ENCODE measurements at regions not wholly inside any gene's neighbourhood (a gene's known extent, or its start where the extent isn't known, plus 50 kb on each side); places are given as distances from the start of the nearest gene placed in this dataset.

GRCh38 chr2:67689186-67689585, 292.1 kb downstream of the ETAA1 start:
- WGBS, 10 experiments, result 20 to 100% (median 71%) methylated on average over 1 to 3 of the region's 3 CpGs; no CpG with 5 or more reads in 4 of the 10 experiments
- in situ Hi-C loops (cut with MboI; ENCODE audit: low pct_unique_long_range_greater_than_20kb in 2 of 9, low sequenced_read_pairs in 9 of 9, unreplicated experiment in 9 of 9), result no loop called here
- no peak for ATAC-seq (replicated peaks in 6 of 8)

GRCh38 chr2:67689651-67690050, 292.5 kb downstream of the ETAA1 start:
- Histone ChIP-seq H3K4me3 (no peak overlapping the region), H3K4me1 (replicated peaks in 1 of 2) (peaks cover 2 to 19% of the 10 kb centered on the region in 2 donors), H3K27ac (no peak overlapping the region)
- ATAC-seq (replicated peaks in 6 of 8), result no peak
- WGBS, 10 experiments, result 0 to 86% (median 50%) methylated on average over 1 of the region's 1 CpG; no CpG with 5 or more reads in 6 of the 10 experiments
- in situ Hi-C loops (cut with MboI; ENCODE audit: low pct_unique_long_range_greater_than_20kb in 2 of 9, low sequenced_read_pairs in 9 of 9, unreplicated experiment in 9 of 9), result no loop called here

More at GRCh38 chr2:67689186-67689585, 292.1 kb downstream of the ETAA1 start:
- H3K4me3 ChIP-seq, result no peak overlapping the region
- no peak overlapping the region for H3K27ac ChIP-seq
- H3K4me1 ChIP-seq (replicated peaks in 1 of 2), result peaks cover 0 to 16% of the 10 kb centered on the region in 2 donors

GRCh38 chr2:67694445-67694844, 297.3 kb downstream of the ETAA1 start:
- H3K27ac ChIP-seq, result no peak overlapping the region
- H3K4me3 ChIP-seq, result no peak overlapping the region
- in situ Hi-C loops (cut with MboI; ENCODE audit: low pct_unique_long_range_greater_than_20kb in 2 of 9, low sequenced_read_pairs in 9 of 9, unreplicated experiment in 9 of 9), result no loop called here
- 20 to 83% (median 44%) methylated on average over 1 to 6 of the region's 10 CpGs; no CpG with 5 or more reads in 6 of the 10 experiments for WGBS, 10 experiments
- peaks cover 4 to 13% of the 10 kb centered on the region in 2 donors for H3K4me1 ChIP-seq (replicated peaks in 1 of 2)
- ATAC-seq (replicated peaks in 6 of 8), result peak in 4 of 8 experiments; percentile 26 to 85 (median 76)

GRCh38 chr2:67701011-67701410, 303.9 kb downstream of the ETAA1 start:
- no peak overlapping the region for H3K27ac ChIP-seq
- H3K4me3 ChIP-seq, result no peak overlapping the region
- in situ Hi-C loops (cut with MboI; ENCODE audit: low pct_unique_long_range_greater_than_20kb in 2 of 9, low sequenced_read_pairs in 9 of 9, unreplicated experiment in 9 of 9), result no loop called here
- H3K4me1 ChIP-seq (replicated peaks in 1 of 2), result peaks cover 3 to 10% of the 10 kb centered on the region in 2 donors
- no peak for ATAC-seq (replicated peaks in 6 of 8)
- 74 to 100% (median 84%) methylated on average over 2 to 4 of the region's 4 CpGs; no CpG with 5 or more reads in 2 of the 10 experiments for WGBS, 10 experiments

GRCh38 chr2:67702284-67702683, 305.2 kb downstream of the ETAA1 start:
- H3K4me1 ChIP-seq (replicated peaks in 1 of 2), result peaks cover 3 to 7% of the 10 kb centered on the region in 2 donors
- H3K4me3 ChIP-seq, result no peak overlapping the region
- ATAC-seq (replicated peaks in 6 of 8), result no peak
- H3K27ac ChIP-seq, result no peak overlapping the region
- 57 to 100% (median 79%) methylated on average over 1 to 4 of the region's 4 CpGs; no CpG with 5 or more reads in 2 of the 10 experiments for WGBS, 10 experiments
- in situ Hi-C loops (cut with MboI; ENCODE audit: low pct_unique_long_range_greater_than_20kb in 2 of 9, low sequenced_read_pairs in 9 of 9, unreplicated experiment in 9 of 9), result no loop called here

DNA sequence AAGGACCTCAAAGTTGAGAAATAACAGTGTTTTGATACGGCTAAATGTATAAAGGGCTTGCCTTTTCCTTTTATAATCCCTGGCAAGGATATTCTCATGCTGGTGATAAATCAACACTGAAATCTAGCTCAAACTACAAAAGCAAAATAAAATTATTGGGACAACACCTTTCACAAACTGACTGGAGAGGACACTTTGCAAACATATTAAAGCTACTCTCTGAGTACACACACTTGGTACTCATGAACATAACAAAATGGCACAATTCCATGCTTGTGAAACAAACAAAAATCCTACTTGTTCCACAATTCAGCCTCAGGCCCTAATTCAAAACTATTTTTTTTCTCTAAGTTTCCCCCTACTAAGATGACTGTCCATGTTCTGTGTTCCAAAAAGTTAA, 305.8 kb downstream of the ETAA1 start:
- 54 to 100% (median 80%) methylated on average over 1 of the region's 1 CpG; no CpG with 5 or more reads in 1 of the 10 experiments for WGBS, 10 experiments
- no peak overlapping the region for H3K4me3 ChIP-seq
- no peak overlapping the region for H3K27ac ChIP-seq
- in situ Hi-C loops (cut with MboI; ENCODE audit: low pct_unique_long_range_greater_than_20kb in 2 of 9, low sequenced_read_pairs in 9 of 9, unreplicated experiment in 9 of 9), result no loop called here
- no peak for ATAC-seq (replicated peaks in 6 of 8)
- peaks cover 3 to 7% of the 10 kb centered on the region in 2 donors for H3K4me1 ChIP-seq (replicated peaks in 1 of 2)

DNA sequence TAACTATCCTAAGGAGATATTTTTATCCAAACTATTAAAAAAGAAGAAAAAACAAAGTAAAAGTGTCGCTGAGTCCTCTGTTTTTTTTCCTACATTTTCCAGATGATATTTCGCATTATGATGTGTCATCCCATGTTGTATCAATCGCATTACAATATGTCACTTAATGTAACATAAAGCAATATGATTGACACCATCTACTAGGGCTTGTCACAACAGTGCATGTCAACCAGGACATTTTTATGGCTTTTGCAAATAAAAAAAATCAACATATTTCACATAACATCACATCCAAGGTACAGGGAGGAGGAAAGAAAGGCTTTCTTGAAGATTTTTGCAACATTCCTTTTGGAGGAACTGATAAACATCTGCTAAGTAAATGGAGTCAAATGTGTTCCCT, 308.9 kb downstream of the ETAA1 start:
- no peak overlapping the region for H3K4me3 ChIP-seq
- WGBS, 10 experiments, result 20 to 92% (median 89%) methylated on average over 2 to 3 of the region's 3 CpGs; no CpG with 5 or more reads in 1 of the 10 experiments
- no peak overlapping the region for H3K27ac ChIP-seq
- in situ Hi-C loops (cut with MboI; ENCODE audit: low pct_unique_long_range_greater_than_20kb in 2 of 9, low sequenced_read_pairs in 9 of 9, unreplicated experiment in 9 of 9), result no loop called here
- no peak for ATAC-seq (replicated peaks in 6 of 8)
- peaks cover 3 to 11% of the 10 kb centered on the region in 2 donors for H3K4me1 ChIP-seq (replicated peaks in 1 of 2)

- no peak overlapping the region for H3K27ac ChIP-seq
- no peak overlapping the region for H3K4me3 ChIP-seq
- WGBS, 10 experiments, result 13 to 93% (median 77%) methylated on average over 1 to 3 of the region's 3 CpGs; no CpG with 5 or more reads in 2 of the 10 experiments
- no peak for ATAC-seq (replicated peaks in 6 of 8)
- H3K4me1 ChIP-seq (replicated peaks in 1 of 2), result peaks cover 0 to 10% of the 10 kb centered on the region in 2 donors
- in situ Hi-C loops (cut with MboI; ENCODE audit: low pct_unique_long_range_greater_than_20kb in 2 of 9, low sequenced_read_pairs in 9 of 9, unreplicated experiment in 9 of 9), result no loop called here
Observed at GRCh38 chr2:67707896-67708295, 310.8 kb downstream of the ETAA1 start.

GRCh38 chr2:67709835-67710234, 312.7 kb downstream of the ETAA1 start:
- whole genome bisulfite sequencing, 10 experiments, result 8 to 94% (median 79%) methylated on average over 1 to 2 of the region's 2 CpGs; no CpG with 5 or more reads in 2 of the 10 experiments
- in situ Hi-C loops (cut with MboI; ENCODE audit: low pct_unique_long_range_greater_than_20kb in 2 of 9, low sequenced_read_pairs in 9 of 9, unreplicated experiment in 9 of 9), result no loop called here
- no peak for ATAC-seq (replicated peaks in 6 of 8)
- Histone ChIP-seq H3K4me3 (no peak overlapping the region), H3K4me1 (replicated peaks in 1 of 2) (peaks cover 0 to 10% of the 10 kb centered on the region in 2 donors), H3K27ac (no peak overlapping the region)

DNA sequence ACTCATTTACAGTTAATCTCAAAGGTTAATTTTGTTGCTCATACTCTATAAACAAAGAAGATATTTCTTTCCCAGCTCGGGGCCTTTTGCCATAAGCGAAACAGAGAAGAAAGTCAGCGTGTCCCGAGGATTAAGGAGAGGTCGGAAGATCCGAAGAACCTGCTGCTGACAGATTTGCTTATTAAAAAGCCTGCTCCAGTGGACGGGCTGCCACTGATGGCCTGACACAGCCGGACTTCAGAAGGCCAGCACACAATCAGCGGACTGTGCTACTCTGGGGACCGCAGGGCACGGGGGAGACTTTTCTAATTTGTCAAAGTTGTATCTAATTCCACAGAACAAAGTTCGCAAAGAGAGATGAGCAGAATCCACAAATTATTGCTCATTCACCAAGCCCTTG, 315.4 kb downstream of the ETAA1 start:
- no peak for ATAC-seq (replicated peaks in 6 of 8)
- WGBS, 10 experiments, result 40 to 93% (median 83%) methylated on average over 1 to 12 of the region's 12 CpGs; no CpG with 5 or more reads in 4 of the 10 experiments
- in situ Hi-C loops (cut with MboI; ENCODE audit: low pct_unique_long_range_greater_than_20kb in 2 of 9, low sequenced_read_pairs in 9 of 9, unreplicated experiment in 9 of 9), result no loop called here
- Histone ChIP-seq H3K27ac (no peak overlapping the region), H3K4me1 (replicated peaks in 1 of 2) (peaks cover 0 to 10% of the 10 kb centered on the region in 2 donors), H3K4me3 (no peak overlapping the region)

DNA sequence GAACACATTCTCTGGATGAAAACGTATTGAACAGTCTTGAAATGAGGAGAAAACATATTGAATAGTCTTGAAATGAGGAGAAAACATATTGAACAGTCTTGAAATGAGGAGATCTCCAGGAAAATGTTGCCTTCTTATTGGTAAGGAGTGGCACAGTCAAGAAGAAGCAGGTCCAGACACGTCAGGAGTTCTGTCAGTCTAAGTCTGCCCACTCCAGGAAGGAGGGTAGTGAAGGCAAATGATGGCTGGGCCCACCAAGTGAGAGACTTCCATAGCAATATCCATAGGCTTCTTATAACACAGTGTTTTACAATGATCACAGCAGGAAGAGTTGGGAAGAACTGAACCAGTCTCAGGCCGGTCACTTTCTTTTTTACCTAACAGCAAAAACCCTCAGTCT, 316.2 kb downstream of the ETAA1 start:
- no peak overlapping the region for H3K4me3 ChIP-seq
- ATAC-seq (replicated peaks in 6 of 8), result no peak
- no peak overlapping the region for H3K27ac ChIP-seq
- H3K4me1 ChIP-seq (replicated peaks in 1 of 2), result peaks cover 0 to 10% of the 10 kb centered on the region in 2 donors
- in situ Hi-C loops (cut with MboI; ENCODE audit: low pct_unique_long_range_greater_than_20kb in 2 of 9, low sequenced_read_pairs in 9 of 9, unreplicated experiment in 9 of 9), result no loop called here
- 14 to 80% (median 60%) methylated on average over 1 to 3 of the region's 3 CpGs; no CpG with 5 or more reads in 3 of the 10 experiments for WGBS, 10 experiments

- no peak overlapping the region for H3K4me3 ChIP-seq
- 0 to 100% (median 73%) methylated on average over 1 of the region's 1 CpG; no CpG with 5 or more reads in 2 of the 10 experiments for WGBS, 10 experiments
- no peak overlapping the region for H3K27ac ChIP-seq
- in situ Hi-C loops (cut with MboI; ENCODE audit: low pct_unique_long_range_greater_than_20kb in 2 of 9, low sequenced_read_pairs in 9 of 9, unreplicated experiment in 9 of 9), result no loop called here
- peak in 1 of 8 experiments; percentile 42 for ATAC-seq (replicated peaks in 6 of 8)
- peaks cover 5 to 19% of the 10 kb centered on the region in 2 donors for H3K4me1 ChIP-seq (replicated peaks in 1 of 2)
Observed at GRCh38 chr2:67716895-67717396, 319.8 kb downstream of the ETAA1 start.

- Histone ChIP-seq H3K27ac (no peak overlapping the region), H3K4me3 (no peak overlapping the region), H3K4me1 (replicated peaks in 1 of 2) (peaks cover 5 to 16% of the 10 kb centered on the region in 2 donors)
- in situ Hi-C loops (cut with MboI; ENCODE audit: low pct_unique_long_range_greater_than_20kb in 2 of 9, low sequenced_read_pairs in 9 of 9, unreplicated experiment in 9 of 9), result no loop called here
- no peak for ATAC-seq (replicated peaks in 6 of 8)
Observed at GRCh38 chr2:67717692-67718091, 320.6 kb downstream of the ETAA1 start.

DNA sequence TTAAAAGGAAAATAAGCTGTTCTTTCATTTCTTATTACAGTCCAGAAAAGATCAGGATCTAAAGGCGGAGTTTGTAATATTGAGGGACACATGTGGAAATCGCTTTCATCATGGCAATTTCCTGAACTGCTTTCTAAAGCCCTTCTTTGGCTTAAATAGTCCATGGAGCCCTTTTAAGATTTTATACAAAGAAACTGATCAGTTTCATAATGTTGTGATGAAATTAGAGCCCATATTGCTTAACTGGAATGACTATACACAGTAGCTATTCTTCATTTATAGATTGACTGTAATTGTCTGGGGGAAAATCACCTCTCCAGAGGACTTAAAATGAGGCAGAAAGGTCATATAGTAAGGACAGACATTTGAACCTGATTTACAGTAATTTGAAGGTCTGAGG, 322.2 kb downstream of the ETAA1 start:
- peak in 1 of 8 experiments; percentile 60 for ATAC-seq (replicated peaks in 6 of 8)
- Histone ChIP-seq H3K4me1 (replicated peaks in 1 of 2) (peaks cover 5 to 16% of the 10 kb centered on the region in 2 donors), H3K4me3 (no peak overlapping the region), H3K27ac (peak overlapping the region in 1 of 2 donors; percentile 3)
- 57 to 100% (median 89%) methylated on average over 1 to 2 of the region's 2 CpGs; no CpG with 5 or more reads in 1 of the 10 experiments for WGBS, 10 experiments
- in situ Hi-C loops (cut with MboI; ENCODE audit: low pct_unique_long_range_greater_than_20kb in 2 of 9, low sequenced_read_pairs in 9 of 9, unreplicated experiment in 9 of 9), result no loop called here
